ENCODE measurements at regions not wholly inside any gene's neighbourhood (a gene's known extent, or its start where the extent isn't known, plus 50 kb on each side); places are given as distances from the start of the nearest gene placed in this dataset.
"Not testable (repeated sequence)": the region's sequence is repeated elsewhere in the genome, so short reads cannot be mapped to it uniquely, and the experiment has no call there.

DNA sequence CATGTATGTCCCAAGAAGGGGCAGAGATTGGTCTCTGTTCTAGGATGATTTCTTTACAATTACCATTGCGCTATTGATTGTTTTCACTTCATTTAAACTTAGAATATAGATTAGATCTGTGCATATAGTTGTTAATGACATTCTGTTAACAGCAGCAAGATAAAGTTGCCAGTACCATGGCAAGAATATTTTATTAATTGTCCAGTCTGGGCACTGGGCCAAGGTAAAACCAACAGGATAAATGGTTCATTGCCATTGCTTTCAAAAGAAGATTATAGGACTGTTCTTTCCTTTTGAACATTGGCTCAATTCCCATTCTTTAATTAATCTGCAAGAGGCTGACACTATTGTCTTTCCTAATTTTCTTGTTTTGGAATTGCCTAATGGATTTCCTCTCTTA is 592.4 kb downstream of the RFPL4B start:
- DNase-seq = no peak

DNA sequence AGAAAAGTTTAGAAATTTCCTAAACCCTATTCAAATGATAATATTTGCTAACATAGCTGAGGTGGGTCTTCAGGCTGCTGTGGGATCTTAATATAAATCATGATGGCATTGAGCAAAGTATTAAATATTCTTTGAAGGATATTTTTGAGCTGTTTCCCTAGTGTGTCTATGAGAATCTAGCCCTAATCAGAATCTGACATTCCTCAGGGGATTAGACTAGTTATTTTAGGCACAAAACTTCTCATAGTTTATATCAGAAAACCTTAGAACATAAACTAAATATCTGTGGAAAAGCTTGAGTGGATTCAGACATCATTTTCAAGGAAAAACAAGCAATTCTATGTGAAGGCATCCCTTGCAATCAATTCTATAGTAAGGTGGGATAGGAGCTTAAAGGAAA is 594.5 kb downstream of the RFPL4B start:
- no peak for DNase-seq

DNA sequence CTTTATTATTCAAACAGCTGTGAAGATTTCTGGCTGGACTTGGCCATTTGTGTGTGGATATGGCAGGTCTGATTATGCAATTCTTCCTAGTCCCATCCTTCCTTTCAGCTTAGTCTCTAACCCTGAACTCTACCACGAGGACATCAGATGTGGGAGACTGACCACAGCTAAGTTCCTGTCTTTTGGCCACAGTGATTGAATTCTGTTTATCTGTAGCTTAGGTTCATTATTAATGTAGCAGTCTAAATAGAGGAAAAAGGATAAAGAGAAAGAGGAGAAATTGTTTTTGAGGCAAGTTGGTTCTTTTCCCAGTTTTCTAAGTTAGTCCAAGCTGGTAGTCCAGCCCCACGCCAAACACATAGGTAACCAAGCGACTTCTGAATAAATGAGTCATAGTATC is 598.9 kb downstream of the RFPL4B start:
- DNase-seq = no peak

GRCh38 chr6:112947507-112947906 is 600.4 kb downstream of the RFPL4B start:
- DNase-seq = no peak

DNA sequence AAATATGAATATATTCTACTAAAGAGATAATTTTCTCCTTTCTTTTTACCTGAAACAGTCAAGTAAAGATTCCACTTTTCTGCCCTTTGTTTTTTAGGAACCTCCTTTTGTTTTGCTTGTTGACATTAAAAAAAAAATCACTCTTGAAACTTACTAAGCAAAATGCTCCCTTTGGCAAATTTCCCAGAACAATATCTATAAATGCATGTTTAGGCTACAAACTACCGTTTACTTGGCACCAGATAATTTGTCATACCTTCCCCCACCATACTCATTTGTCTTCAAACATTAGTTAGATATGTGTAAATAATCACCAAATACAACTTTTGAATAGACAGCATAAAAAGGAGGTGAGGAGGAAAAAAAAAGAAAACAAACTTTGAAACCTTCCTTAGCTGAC is 604.7 kb downstream of the RFPL4B start:
- no peak for DNase-seq

GRCh38 chr6:112955743-112956142 is 608.6 kb downstream of the RFPL4B start:
- DNase-seq = not testable (repeated sequence)

- no peak for DNase-seq
Observed at GRCh38 chr6:112956696-112957535, 609.8 kb downstream of the RFPL4B start.

DNA sequence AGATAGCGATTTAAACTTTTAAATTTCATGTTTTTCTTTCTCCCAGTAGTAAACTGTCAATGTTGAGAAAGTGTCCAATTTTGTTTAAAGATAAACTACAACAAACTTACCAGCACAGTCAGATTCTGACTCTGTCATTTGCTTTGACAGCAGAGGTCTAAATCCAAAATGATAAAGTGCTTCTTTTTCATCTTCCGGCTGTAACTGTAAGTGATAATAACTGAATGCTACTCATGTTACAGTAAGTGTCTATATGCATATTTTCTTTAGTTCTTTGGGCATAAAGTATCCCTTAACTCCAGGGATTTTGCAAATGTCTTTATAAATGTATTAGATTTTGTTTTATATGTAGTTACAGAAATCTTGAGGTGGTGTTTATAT is 610.4 kb downstream of the RFPL4B start:
- no peak for DNase-seq

- not testable (repeated sequence) for DNase-seq
Observed at GRCh38 chr6:112960130-112960529, 613.0 kb downstream of the RFPL4B start.

GRCh38 chr6:112967974-112968373 is 620.8 kb downstream of the RFPL4B start:
- DNase-seq = no peak

GRCh38 chr6:112971651-112972050 is 624.5 kb downstream of the RFPL4B start:
- DNase-seq = no peak

DNA sequence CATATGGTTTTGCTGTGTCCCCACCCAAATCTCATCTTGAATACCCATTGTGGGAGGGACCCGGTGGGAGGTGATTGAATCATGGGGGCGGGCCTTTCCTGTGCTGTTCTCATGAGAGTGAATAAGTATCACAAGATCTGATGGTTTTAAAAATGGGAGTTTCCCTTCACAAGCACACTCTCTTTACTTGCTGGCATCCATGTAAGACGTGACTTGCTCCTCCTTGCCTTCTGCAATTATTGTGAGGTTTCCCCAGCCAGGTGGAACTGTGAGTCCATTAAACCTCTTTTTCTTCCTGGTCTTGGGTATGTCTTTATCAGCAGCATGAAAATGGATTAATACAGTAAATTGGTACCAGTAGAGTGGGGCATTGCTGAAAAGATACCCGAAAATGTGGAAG is 627.8 kb downstream of the RFPL4B start:
- DNase-seq = not testable (repeated sequence)

DNA sequence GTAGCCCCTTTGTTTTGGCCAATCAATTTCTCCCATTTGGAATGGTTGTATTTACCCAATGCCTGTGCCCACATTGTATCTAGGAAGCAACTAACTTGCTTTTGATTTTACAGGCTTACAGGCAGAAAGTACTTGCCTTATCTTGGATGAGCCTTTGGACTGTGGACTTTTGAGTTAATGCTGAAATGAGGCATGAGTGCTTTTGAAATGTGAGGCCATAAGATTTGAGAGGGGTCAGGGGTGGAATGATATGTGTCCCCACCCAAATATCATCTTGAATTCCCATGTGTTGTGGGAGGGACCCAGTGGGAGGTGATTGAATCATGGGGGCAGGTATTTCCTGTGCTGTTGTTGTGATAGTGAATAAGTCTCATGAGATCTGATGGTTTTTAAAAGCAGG is 629.4 kb downstream of the RFPL4B start:
- not testable (repeated sequence) for DNase-seq

DNA sequence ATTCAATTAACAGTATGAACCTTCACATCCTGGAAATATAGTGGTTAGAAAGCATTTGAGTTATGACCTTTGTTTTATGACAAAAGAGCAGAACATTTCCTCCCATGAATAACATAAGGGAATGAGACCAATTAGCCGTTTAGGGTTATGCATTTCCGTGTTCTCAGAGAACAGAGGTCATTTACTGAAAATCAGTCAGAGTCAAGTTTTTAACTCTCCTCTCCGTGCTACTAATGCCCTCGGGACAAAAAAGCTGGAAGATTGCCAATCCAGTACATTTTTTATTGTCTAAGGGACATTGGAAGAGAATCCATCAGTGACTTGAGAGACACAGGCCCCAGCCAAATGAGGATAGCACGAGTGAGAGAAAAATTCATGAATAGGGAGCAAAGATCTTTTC is 632.7 kb downstream of the RFPL4B start:
- no peak for DNase-seq

DNA sequence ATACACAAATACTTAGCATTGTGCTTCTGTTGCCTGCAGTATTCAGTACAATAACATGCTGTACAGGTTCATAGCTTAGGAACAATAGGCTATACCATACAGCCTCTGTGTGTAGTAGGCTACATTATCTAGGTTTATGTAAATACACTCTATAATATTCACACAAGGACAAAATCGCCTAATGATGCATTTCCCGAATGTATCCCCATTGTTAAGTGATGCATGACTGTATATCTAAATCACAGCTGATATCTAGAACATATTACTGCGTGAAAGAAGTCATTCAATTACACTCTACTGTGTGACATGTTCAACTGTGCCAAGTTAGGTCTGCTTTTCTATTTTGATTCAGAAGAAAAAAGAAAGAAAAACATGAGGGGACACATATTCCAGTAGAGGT is 633.5 kb downstream of the RFPL4B start:
- no peak for DNase-seq

GRCh38 chr6:112983713-112984261 is 636.7 kb downstream of the RFPL4B start:
- no peak for DNase-seq

- no peak for DNase-seq
Observed at GRCh38 chr6:112984899-112985298, 637.8 kb downstream of the RFPL4B start.

- no peak for DNase-seq
Observed at GRCh38 chr6:112986321-112986720, 639.2 kb downstream of the RFPL4B start.

- no peak for DNase-seq
Observed at GRCh38 chr6:112988748-112989147, 641.6 kb downstream of the RFPL4B start.

DNA sequence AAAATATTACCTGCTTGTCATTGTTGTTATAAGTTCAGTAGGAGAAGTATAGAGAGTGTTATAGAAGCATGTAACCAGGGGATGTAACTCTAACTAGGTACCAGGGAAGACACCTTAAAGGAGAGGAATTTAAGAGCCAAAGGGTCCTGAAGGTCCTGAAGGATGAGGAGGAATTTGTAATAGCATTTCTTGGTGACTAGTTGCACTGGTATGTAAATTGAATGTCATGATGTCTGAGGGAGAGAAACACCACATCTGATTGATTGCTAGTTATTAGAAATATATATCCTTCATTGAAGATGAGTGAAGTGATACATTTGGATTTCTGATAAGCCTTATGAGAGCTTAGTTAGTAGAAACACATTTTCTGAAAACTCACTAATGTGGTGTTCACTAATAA is 643.8 kb downstream of the RFPL4B start:
- no peak for DNase-seq

DNA sequence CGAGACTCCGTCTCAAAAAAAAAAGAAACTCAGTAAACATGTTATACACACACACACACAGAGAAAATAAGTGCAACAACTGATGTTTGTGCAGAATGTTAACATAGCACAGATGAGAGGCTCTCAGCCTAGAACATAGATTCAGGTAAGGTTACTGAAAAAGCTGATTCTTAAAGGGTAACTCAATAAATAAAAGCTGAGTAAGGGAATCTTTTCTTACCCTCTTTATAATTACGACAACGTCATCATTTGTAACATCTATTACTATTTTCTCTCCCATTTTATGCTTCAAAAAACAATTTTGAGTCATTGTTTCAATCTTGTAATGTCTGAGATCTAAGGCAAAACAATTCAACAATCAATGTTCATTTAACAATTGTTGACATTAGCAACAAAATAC is 644.8 kb downstream of the RFPL4B start:
- no peak for DNase-seq

- DNase-seq = no peak
Observed at GRCh38 chr6:112997421-112998085, 650.4 kb downstream of the RFPL4B start.

GRCh38 chr6:113004054-113004453 is 656.9 kb downstream of the RFPL4B start:
- DNase-seq = no peak

Measured in activated gamma-delta T cell treated with Interleukin-2 at 50 U/mL for 16 hours (primary cell).